Effector CD8-positive, alpha-beta T cell (primary cell): ENCODE measurements at regions not wholly inside any gene's neighbourhood (a gene's known extent, or its start where the extent isn't known, plus 50 kb on each side); places are given as distances from the start of the nearest gene placed in this dataset.

Experiments used
- DNase-seq: peaks from one replicate; lab custom pipeline; 2025; lab: John Stamatoyannopoulos, UW

GRCh38 chr4:124529131-124529530 is 183.4 kb downstream of the ANKRD50 start:
- DNase-seq = no peak

GRCh38 chr4:124530464-124531077 is 182.0 kb downstream of the ANKRD50 start:
- DNase-seq = no peak

GRCh38 chr4:124534131-124534530 is 178.4 kb downstream of the ANKRD50 start:
- no peak for DNase-seq

GRCh38 chr4:124535003-124535402 is 177.5 kb downstream of the ANKRD50 start:
- no peak for DNase-seq

GRCh38 chr4:124536946-124537345 is 175.6 kb downstream of the ANKRD50 start:
- no peak for DNase-seq

- no peak for DNase-seq
These were observed 174.6 kb downstream of the ANKRD50 start for GRCh38 chr4:124537971-124538370.

GRCh38 chr4:124540014-124540413 is 172.5 kb downstream of the ANKRD50 start:
- DNase-seq = no peak

- DNase-seq = no peak
These were observed 170.7 kb downstream of the ANKRD50 start for GRCh38 chr4:124541652-124542420.

GRCh38 chr4:124555959-124556358 is 156.6 kb downstream of the ANKRD50 start:
- DNase-seq = no peak

- no peak for DNase-seq
These were observed 148.4 kb downstream of the ANKRD50 start for GRCh38 chr4:124564121-124564520.

GRCh38 chr4:124565371-124565770 is 147.2 kb downstream of the ANKRD50 start:
- no peak for DNase-seq

GRCh38 chr4:124566030-124566429 is 146.5 kb downstream of the ANKRD50 start:
- no peak for DNase-seq

- no peak for DNase-seq
These were observed 139.5 kb downstream of the ANKRD50 start for GRCh38 chr4:124573056-124573455.

- no peak for DNase-seq
These were observed 132.6 kb downstream of the ANKRD50 start for GRCh38 chr4:124579896-124580295.

- no peak for DNase-seq
These were observed 128.7 kb downstream of the ANKRD50 start for GRCh38 chr4:124583797-124584196.

GRCh38 chr4:124589786-124590185 is 122.7 kb downstream of the ANKRD50 start:
- DNase-seq = no peak

- no peak for DNase-seq
These were observed 122.1 kb downstream of the ANKRD50 start for GRCh38 chr4:124590480-124590879.

- no peak for DNase-seq
These were observed 120.9 kb downstream of the ANKRD50 start for GRCh38 chr4:124591637-124592036.

- DNase-seq = no peak
These were observed 119.0 kb downstream of the ANKRD50 start for GRCh38 chr4:124593494-124593893.

GRCh38 chr4:124594945-124595344 is 117.6 kb downstream of the ANKRD50 start:
- no peak for DNase-seq

GRCh38 chr4:124596816-124597215 is 115.7 kb downstream of the ANKRD50 start:
- no peak for DNase-seq

- no peak for DNase-seq
These were observed 102.3 kb downstream of the ANKRD50 start for GRCh38 chr4:124610211-124610610.
